ENCODE measurements at regions not wholly inside any gene's neighbourhood (a gene's known extent, or its start where the extent isn't known, plus 50 kb on each side); places are given as distances from the start of the nearest gene placed in this dataset.

DNA sequence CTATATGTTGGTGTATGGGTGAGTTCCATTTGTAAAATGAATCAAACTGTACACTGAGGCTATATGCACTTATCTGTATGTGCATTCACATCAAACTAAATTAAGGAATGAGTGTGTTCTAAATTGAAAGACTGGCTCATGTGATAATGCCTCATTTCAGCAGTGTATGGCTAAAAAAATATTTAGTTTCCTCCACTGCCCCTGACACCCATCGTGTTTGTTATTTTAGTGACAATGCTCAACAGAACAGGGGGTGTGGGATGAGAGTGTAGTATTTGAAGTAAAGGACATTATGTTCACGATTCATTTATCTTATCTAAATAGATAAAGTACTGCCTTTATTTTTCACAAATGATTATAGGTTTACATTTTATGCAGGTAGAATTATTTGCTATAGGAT, 301.1 kb upstream of the ARPP21 start:
- DNase-seq (ENCODE audit: low spot score in 2 of 2), result no peak
- H3K9me3 ChIP-seq, result no peaks in the 10 kb centered on the region
- H3K27me3 ChIP-seq, result no peaks in the 10 kb centered on the region
- intact Hi-C loops (cut with DNase I), result no loop called here
- TF ChIP-seq, protein P1, sequence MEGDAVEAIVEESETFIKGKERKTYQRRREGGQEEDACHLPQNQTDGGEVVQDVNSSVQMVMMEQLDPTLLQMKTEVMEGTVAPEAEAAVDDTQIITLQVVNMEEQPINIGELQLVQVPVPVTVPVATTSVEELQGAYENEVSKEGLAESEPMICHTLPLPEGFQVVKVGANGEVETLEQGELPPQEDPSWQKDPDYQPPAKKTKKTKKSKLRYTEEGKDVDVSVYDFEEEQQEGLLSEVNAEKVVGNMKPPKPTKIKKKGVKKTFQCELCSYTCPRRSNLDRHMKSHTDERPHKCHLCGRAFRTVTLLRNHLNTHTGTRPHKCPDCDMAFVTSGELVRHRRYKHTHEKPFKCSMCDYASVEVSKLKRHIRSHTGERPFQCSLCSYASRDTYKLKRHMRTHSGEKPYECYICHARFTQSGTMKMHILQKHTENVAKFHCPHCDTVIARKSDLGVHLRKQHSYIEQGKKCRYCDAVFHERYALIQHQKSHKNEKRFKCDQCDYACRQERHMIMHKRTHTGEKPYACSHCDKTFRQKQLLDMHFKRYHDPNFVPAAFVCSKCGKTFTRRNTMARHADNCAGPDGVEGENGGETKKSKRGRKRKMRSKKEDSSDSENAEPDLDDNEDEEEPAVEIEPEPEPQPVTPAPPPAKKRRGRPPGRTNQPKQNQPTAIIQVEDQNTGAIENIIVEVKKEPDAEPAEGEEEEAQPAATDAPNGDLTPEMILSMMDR (IDR thresholded peaks at IDR 0.05), result no peak
- H3K4me3 ChIP-seq, result no peak overlapping the region
- H3K27ac ChIP-seq, result no peak overlapping the region
- no peaks in the 10 kb centered on the region for H3K36me3 ChIP-seq
- H3K4me1 ChIP-seq, result no peaks in the 10 kb centered on the region

DNA sequence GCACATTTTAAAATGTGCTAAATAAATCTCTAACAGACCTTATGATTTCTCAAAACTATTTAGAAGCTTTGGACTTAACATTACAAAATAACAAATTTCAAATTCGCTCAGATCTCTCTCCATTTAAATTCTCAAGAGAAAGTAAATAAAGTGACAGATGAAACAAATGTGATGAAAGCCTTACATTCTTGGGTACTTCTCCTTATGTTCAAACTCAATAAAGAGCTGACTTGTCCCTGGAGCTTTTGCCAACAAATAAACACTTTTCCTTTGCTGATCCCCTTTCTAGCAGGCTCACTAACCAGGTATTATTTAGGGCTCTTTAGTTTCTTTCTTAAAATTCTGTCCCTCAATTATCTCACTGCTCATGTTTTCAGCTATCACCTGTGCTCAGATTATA, 259.1 kb upstream of the ARPP21 start:
- Histone ChIP-seq H3K4me1 (no peaks in the 10 kb centered on the region), H3K27ac (no peak overlapping the region), H3K27me3 (no peaks in the 10 kb centered on the region), H3K4me3 (no peak overlapping the region), H3K36me3 (no peaks in the 10 kb centered on the region), H3K9me3 (no peaks in the 10 kb centered on the region)
- TF ChIP-seq, protein P1 (IDR thresholded peaks at IDR 0.05), result no peak
- intact Hi-C loops (cut with DNase I), result no loop called here
- DNase-seq (ENCODE audit: low spot score in 2 of 2), result no peak

DNA sequence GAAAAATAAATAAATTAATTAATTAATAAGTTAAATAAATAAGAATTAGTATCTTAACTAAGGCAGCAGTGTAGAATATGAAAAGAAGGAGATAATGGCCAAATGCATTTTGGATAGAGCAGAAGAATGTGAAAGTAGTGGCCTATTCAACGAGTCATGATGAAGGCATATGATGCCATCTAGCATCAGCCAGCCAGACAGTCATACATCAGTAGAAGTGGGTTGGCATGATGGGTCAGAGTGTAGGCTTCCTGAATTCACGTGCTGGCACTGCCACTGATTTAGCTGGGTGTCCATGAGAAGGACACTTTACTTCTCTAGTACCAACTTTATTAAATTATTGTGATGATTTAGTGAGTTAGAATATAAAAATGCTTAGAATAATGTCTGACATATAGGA, 256.1 kb upstream of the ARPP21 start:
- Histone ChIP-seq H3K27ac (no peak overlapping the region), H3K27me3 (no peaks in the 10 kb centered on the region), H3K9me3 (no peaks in the 10 kb centered on the region), H3K4me3 (no peak overlapping the region), H3K36me3 (no peaks in the 10 kb centered on the region), H3K4me1 (no peaks in the 10 kb centered on the region)
- intact Hi-C loops (cut with DNase I), result no loop called here
- DNase-seq (ENCODE audit: low spot score in 2 of 2), result no peak
- TF ChIP-seq, protein P1 (IDR thresholded peaks at IDR 0.05), result no peak

DNA sequence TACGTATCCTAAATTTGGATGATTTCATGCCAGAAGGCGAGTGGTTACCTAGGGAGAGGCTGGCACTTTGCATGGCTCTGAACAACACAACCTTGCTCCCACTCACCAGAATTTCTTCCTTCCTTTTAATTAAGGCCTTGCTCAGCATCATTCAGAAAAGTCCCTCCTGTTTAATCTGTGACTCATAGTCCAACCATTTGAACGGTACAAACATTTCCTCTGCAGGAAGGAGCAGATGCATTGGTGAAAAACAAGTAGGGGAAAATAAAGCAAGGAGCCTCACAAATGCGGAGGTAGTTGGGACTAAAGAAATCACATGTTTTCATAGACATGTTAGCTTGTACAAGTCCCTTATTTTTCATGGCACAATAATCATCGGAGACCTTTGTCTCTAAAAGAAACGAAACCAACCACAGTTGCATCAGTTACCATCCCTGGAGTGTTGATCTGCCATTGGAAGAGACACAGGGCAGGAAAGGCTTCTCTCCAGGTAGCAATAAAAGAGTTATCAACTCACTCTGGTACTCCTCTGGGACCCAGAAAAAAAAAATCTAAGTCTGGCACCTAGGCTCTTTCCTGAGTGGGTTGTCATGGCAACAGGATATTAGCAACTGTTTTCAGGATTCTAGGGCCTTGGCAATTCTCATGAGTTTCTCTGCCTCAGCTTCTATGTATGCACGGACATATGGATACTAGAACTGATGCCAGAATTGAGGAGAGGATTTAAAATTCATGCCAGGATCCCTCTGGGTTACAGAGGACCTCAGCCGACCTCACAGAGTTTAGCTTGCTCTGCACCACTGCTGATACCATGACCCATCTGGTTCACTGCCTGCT, 255.4 kb upstream of the ARPP21 start:
- H3K27ac ChIP-seq, result no peak overlapping the region
- DNase-seq (ENCODE audit: low spot score in 2 of 2), result no peak
- intact Hi-C loops (cut with DNase I), result no loop called here

DNA sequence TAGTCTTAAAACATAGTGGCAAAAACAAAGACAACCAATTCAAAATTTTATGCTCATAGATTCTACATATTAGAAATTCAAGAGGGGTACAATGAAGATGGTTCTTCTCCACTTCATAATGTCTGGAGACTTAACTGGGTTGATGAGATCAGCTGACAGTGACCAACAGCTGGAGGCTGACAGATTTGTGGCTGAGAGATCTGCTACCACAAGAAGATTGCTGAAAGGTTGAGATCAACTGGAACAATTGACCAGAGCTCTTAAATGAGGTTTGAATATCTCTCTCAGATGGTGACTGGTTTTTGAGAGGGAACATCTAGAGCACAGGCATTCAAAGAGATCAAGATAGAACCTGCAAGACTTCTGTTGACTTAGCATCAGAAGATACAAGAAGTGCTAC, 254.1 kb upstream of the ARPP21 start:
- Histone ChIP-seq H3K4me1 (no peaks in the 10 kb centered on the region), H3K27ac (no peak overlapping the region), H3K4me3 (no peak overlapping the region), H3K36me3 (no peaks in the 10 kb centered on the region), H3K27me3 (no peaks in the 10 kb centered on the region), H3K9me3 (no peaks in the 10 kb centered on the region)
- no peak for DNase-seq (ENCODE audit: low spot score in 2 of 2)
- TF ChIP-seq, protein P1 (IDR thresholded peaks at IDR 0.05), result no peak
- intact Hi-C loops (cut with DNase I), result no loop called here

More for the DNA sequence above, 255.4 kb upstream of the ARPP21 start:
- H3K36me3 ChIP-seq, result no peaks in the 10 kb centered on the region
- H3K4me1 ChIP-seq, result no peaks in the 10 kb centered on the region
- TF ChIP-seq, protein P1 (IDR thresholded peaks at IDR 0.05), result no peak
- H3K9me3 ChIP-seq, result no peaks in the 10 kb centered on the region
- no peak overlapping the region for H3K4me3 ChIP-seq
- no peaks in the 10 kb centered on the region for H3K27me3 ChIP-seq

Data from ascending aorta (tissue), 2 donors.